ENCODE measurements at regions not wholly inside any gene's neighbourhood (a gene's known extent, or its start where the extent isn't known, plus 50 kb on each side); places are given as distances from the start of the nearest gene placed in this dataset.

DNA sequence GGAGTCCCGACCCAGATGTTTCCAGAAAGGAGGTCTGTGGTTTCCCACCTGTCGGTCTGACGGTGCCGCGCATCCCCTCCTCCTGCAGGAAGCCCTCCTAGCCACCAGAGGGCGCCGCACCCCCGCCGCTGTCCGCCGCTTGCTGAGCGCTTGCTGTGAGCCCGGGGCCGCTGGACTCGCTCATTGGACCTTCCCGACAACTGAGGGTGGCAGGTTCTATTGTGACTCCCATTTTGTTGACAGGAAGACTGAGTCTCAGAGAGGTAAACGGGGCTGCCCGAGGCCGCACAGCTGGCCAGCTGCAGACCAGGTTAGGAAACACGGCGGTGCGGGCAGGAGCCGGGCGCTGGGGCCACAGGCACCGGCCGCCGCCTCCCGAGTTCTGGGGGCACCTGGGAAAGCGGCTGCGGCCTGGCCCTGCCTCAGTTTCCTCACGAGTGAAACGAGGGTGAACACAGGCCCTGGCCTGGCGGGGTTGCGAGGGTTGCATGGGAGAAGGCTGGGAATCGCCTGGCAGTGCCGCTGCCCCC lies 191.1 kb upstream of the CIBAR2 start (continued):
- TF ChIP-seq, protein P1, sequence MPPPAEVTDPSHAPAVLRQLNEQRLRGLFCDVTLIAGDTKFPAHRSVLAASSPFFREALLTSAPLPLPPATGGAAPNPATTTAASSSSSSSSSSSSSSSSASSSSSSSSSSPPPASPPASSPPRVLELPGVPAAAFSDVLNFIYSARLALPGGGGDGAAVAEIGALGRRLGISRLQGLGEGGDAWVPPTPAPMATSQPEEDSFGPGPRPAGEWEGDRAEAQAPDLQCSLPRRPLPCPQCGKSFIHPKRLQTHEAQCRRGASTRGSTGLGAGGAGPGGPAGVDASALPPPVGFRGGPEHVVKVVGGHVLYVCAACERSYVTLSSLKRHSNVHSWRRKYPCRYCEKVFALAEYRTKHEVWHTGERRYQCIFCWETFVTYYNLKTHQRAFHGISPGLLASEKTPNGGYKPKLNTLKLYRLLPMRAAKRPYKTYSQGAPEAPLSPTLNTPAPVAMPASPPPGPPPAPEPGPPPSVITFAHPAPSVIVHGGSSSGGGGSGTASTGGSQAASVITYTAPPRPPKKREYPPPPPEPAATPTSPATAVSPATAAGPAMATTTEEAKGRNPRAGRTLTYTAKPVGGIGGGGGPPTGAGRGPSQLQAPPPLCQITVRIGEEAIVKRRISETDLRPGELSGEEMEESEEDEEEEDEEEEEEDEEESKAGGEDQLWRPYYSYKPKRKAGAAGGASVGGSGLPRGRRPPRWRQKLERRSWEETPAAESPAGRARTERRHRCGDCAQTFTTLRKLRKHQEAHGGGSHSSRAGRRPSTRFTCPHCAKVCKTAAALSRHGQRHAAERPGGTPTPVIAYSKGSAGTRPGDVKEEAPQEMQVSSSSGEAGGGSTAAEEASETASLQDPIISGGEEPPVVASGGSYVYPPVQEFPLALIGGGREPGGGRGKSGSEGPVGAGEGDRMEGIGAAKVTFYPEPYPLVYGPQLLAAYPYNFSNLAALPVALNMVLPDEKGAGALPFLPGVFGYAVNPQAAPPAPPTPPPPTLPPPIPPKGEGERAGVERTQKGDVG (CRISPR knock-in tag; IDR thresholded peaks at IDR 0.05; ENCODE audit: borderline replicate concordance), result peak; percentile 90
- TF ChIP-seq, protein P2, sequence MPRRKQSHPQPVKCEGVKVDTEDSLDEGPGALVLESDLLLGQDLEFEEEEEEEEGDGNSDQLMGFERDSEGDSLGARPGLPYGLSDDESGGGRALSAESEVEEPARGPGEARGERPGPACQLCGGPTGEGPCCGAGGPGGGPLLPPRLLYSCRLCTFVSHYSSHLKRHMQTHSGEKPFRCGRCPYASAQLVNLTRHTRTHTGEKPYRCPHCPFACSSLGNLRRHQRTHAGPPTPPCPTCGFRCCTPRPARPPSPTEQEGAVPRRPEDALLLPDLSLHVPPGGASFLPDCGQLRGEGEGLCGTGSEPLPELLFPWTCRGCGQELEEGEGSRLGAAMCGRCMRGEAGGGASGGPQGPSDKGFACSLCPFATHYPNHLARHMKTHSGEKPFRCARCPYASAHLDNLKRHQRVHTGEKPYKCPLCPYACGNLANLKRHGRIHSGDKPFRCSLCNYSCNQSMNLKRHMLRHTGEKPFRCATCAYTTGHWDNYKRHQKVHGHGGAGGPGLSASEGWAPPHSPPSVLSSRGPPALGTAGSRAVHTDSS (CRISPR knock-in tag; conservative IDR thresholded peaks at IDR 0.05), result 0 out of 2 replicates have a peak, but pooled peaks have one; percentile 21
- TF ChIP-seq, protein P3, sequence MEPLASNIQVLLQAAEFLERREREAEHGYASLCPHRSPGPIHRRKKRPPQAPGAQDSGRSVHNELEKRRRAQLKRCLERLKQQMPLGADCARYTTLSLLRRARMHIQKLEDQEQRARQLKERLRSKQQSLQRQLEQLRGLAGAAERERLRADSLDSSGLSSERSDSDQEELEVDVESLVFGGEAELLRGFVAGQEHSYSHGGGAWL (CRISPR knock-in tag; IDR thresholded peaks at IDR 0.05), result 0 out of 2 replicates have a peak, but pooled peaks have one; percentile 55
- TF ChIP-seq SOX6 (IDR thresholded peaks at IDR 0.05) (no peak), SOX6 (CRISPR knock-in tag; IDR thresholded peaks at IDR 0.05) (no peak), FOSL1 (CRISPR knock-in tag; IDR thresholded peaks at IDR 0.05; ENCODE audit: borderline replicate concordance) (no peak), ZNF263 (CRISPR knock-in tag; IDR thresholded peaks at IDR 0.05) (peak; percentile 62; the same call in 1 of the 2 replicates), SAP130 (CRISPR knock-in tag; IDR thresholded peaks at IDR 0.05; ENCODE audit: low read depth) (0 out of 2 replicates have a peak, but pooled peaks have one; percentile 11), ZNF224 (CRISPR knock-in tag; IDR thresholded peaks at IDR 0.05) (0 out of 2 replicates have a peak, but pooled peaks have one; percentile 67), FOXA3 (CRISPR knock-in tag; IDR thresholded peaks at IDR 0.05) (0 out of 2 replicates have a peak, but pooled peaks have one; percentile 26), MEIS2 (CRISPR knock-in tag; IDR thresholded peaks at IDR 0.05) (0 out of 2 replicates have a peak, but pooled peaks have one; percentile 75), ZNF781 (CRISPR knock-in tag; IDR thresholded peaks at IDR 0.05; ENCODE audit: borderline replicate concordance, not compliant biosample characterization) (no peak), ZNF367 (CRISPR knock-in tag; IDR thresholded peaks at IDR 0.05; ENCODE audit: borderline replicate concordance) (no peak)
- TF ChIP-seq, protein P4, sequence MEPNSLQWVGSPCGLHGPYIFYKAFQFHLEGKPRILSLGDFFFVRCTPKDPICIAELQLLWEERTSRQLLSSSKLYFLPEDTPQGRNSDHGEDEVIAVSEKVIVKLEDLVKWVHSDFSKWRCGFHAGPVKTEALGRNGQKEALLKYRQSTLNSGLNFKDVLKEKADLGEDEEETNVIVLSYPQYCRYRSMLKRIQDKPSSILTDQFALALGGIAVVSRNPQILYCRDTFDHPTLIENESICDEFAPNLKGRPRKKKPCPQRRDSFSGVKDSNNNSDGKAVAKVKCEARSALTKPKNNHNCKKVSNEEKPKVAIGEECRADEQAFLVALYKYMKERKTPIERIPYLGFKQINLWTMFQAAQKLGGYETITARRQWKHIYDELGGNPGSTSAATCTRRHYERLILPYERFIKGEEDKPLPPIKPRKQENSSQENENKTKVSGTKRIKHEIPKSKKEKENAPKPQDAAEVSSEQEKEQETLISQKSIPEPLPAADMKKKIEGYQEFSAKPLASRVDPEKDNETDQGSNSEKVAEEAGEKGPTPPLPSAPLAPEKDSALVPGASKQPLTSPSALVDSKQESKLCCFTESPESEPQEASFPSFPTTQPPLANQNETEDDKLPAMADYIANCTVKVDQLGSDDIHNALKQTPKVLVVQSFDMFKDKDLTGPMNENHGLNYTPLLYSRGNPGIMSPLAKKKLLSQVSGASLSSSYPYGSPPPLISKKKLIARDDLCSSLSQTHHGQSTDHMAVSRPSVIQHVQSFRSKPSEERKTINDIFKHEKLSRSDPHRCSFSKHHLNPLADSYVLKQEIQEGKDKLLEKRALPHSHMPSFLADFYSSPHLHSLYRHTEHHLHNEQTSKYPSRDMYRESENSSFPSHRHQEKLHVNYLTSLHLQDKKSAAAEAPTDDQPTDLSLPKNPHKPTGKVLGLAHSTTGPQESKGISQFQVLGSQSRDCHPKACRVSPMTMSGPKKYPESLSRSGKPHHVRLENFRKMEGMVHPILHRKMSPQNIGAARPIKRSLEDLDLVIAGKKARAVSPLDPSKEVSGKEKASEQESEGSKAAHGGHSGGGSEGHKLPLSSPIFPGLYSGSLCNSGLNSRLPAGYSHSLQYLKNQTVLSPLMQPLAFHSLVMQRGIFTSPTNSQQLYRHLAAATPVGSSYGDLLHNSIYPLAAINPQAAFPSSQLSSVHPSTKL (CRISPR knock-in tag; IDR thresholded peaks at IDR 0.05), result 0 out of 2 replicates have a peak, but pooled peaks have one; percentile 25
- TF ChIP-seq, protein P5, sequence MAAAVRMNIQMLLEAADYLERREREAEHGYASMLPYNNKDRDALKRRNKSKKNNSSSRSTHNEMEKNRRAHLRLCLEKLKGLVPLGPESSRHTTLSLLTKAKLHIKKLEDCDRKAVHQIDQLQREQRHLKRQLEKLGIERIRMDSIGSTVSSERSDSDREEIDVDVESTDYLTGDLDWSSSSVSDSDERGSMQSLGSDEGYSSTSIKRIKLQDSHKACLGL (CRISPR knock-in tag; IDR thresholded peaks at IDR 0.05), result 0 out of 2 replicates have a peak, but pooled peaks have one; percentile 41
- TF ChIP-seq, protein P6, sequence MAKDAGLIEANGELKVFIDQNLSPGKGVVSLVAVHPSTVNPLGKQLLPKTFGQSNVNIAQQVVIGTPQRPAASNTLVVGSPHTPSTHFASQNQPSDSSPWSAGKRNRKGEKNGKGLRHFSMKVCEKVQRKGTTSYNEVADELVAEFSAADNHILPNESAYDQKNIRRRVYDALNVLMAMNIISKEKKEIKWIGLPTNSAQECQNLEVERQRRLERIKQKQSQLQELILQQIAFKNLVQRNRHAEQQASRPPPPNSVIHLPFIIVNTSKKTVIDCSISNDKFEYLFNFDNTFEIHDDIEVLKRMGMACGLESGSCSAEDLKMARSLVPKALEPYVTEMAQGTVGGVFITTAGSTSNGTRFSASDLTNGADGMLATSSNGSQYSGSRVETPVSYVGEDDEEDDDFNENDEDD (CRISPR knock-in tag; IDR thresholded peaks at IDR 0.05; ENCODE audit: borderline replicate concordance), result 0 out of 2 replicates have a peak, but pooled peaks have one; percentile 35
- TF ChIP-seq, protein P7, sequence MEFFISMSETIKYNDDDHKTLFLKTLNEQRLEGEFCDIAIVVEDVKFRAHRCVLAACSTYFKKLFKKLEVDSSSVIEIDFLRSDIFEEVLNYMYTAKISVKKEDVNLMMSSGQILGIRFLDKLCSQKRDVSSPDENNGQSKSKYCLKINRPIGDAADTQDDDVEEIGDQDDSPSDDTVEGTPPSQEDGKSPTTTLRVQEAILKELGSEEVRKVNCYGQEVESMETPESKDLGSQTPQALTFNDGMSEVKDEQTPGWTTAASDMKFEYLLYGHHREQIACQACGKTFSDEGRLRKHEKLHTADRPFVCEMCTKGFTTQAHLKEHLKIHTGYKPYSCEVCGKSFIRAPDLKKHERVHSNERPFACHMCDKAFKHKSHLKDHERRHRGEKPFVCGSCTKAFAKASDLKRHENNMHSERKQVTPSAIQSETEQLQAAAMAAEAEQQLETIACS (CRISPR knock-in tag; IDR thresholded peaks at IDR 0.05), result no peak
